GM12878 (cell line): ENCODE measurements at regions not wholly inside any gene's neighbourhood (a gene's known extent, or its start where the extent isn't known, plus 50 kb on each side); places are given as distances from the start of the nearest gene placed in this dataset.

Experiments
- ATAC-seq: fragments of 200-7000 bp; cut with Tn5 transposase; 3 replicates; pipeline ENCODE4 v1.9.1; 2020; ENCODE audit warnings: mild to moderate bottlenecking, moderate library complexity
- BruUV-seq: library from RNA; stranded (reverse); fragments of 400-500 nt; replicated peaks from 2 replicates; lab custom pipeline; 2021; lab: Mats Ljungman, UMichigan
- CTCF ChIA-PET: fragments of 300-600 bp; sonication (Branson Sonifier 250); formaldehyde crosslinking; extraction: SDS; loops from one replicate; lab custom pipeline; 2021; ENCODE audit warnings: inconsistent platforms; lab: Yijun Ruan, JAX
- POLR2A ChIA-PET: fragments of 350-600 bp; formaldehyde crosslinking; extraction: SDS; loops from one replicate; lab custom pipeline; 2021; ENCODE audit warnings: inconsistent platforms; lab: Charles Lee
- RAD21 ChIA-PET: fragments of 300-600 bp; sonication (Branson Sonifier 250); formaldehyde crosslinking; loops from one replicate; lab custom pipeline; 2023; ENCODE audit warnings: antibody characterized with exemption; ENCODE audit not compliant: unreplicated experiment; lab: Charles Lee
- SMC1A ChIA-PET: fragments of 300-600 bp; sonication (Branson Sonifier 250); formaldehyde crosslinking; loops from one replicate; lab custom pipeline; 2023; ENCODE audit not compliant: unreplicated experiment, uncharacterized antibody; lab: Charles Lee
- DNase-seq: peaks from one replicate; pipeline ENCODE4 v3.0.0-alpha.2; 2011; ENCODE audit warnings: low read depth, low spot score
- FAIRE-seq: peaks from 3 replicates; lab custom pipeline; 2011; peaks lifted over from hg19 to GRCh38; lab: Jason Lieb, UNC
- H2AFZ ChIP-seq: 2 replicates; pipeline ENCODE4 v1.6.0; 2011; ENCODE audit warnings: low read depth, low read length, control low read depth; ENCODE audit not compliant: control insufficient read depth
- H3K27ac ChIP-seq: 2 replicates; pipeline ENCODE4 v1.5.1; 2011; ENCODE audit warnings: control low read depth; ENCODE audit not compliant: control insufficient read depth, insufficient read depth
- H3K27me3 ChIP-seq, 2 experiments: replicated peaks in 1 of 2; 2 replicates each; pipeline versions ENCODE4 v1.6.0 to v1.6.1; 2011; ENCODE audit warnings: low read length in 1 of 2; ENCODE audit not compliant: control insufficient read depth in 2 of 2, insufficient read depth in 2 of 2
- H3K36me3 ChIP-seq, 2 experiments: 2 replicates each; pipeline ENCODE4 v1.5.1; 2011; ENCODE audit warnings: low read length in 1 of 2; ENCODE audit not compliant: control insufficient read depth in 2 of 2, insufficient read depth in 2 of 2
- H3K4me1 ChIP-seq: 2 replicates; pipeline ENCODE4 v1.6.1; 2011; ENCODE audit warnings: mild to moderate bottlenecking, low read length, moderate library complexity, mixed read lengths; ENCODE audit not compliant: control insufficient read depth, insufficient read depth
- H3K4me2 ChIP-seq: 2 replicates; pipeline ENCODE4 v1.6.0; 2011; ENCODE audit warnings: control low read depth; ENCODE audit not compliant: control insufficient read depth, insufficient read depth
- H3K4me3 ChIP-seq: fragments of 200-600 bp; sonication (generic); 2 replicates; pipeline ENCODE4 v1.5.1; 2016
- H3K79me2 ChIP-seq: 2 replicates; pipeline ENCODE4 v1.6.0; 2011; ENCODE audit warnings: low read length; ENCODE audit not compliant: control insufficient read depth, insufficient read depth
- H3K9ac ChIP-seq: 2 replicates; pipeline ENCODE4 v1.8.0; 2011; ENCODE audit warnings: low read length, control low read depth, mixed read lengths; ENCODE audit not compliant: control insufficient read depth, insufficient read depth
- H3K9me3 ChIP-seq: replicated peaks from 3 replicates; pipeline ENCODE4 v1.5.1; 2011; ENCODE audit warnings: mild to moderate bottlenecking, low read length; ENCODE audit not compliant: control insufficient read depth, insufficient read depth
- H4K20me1 ChIP-seq: 2 replicates; pipeline ENCODE4 v1.6.0; 2011; ENCODE audit not compliant: control insufficient read depth, insufficient read depth
- CREB1 ChIP-seq: IDR thresholded peaks from 2 replicates; pipeline ENCODE4 v1.6.1; 2012; ENCODE audit warnings: low read depth, mild to moderate bottlenecking, inconsistent platforms
- ETV6 ChIP-seq, 2 experiments: fragments of 450-650 bp in 1 of 2; IDR thresholded peaks in 1 of 2; conservative IDR thresholded peaks in 1 of 2; 2 replicates each; pipeline ENCODE4 v1.6.1; 2014; ENCODE audit warnings: antibody characterized with exemption in 1 of 2, borderline replicate concordance in 1 of 2, low read depth in 1 of 2, mild to moderate bottlenecking in 1 of 2, moderate library complexity in 1 of 2
- IKZF2 ChIP-seq, 2 experiments: fragments of 450-650 bp; IDR thresholded peaks; 2 replicates each; pipeline ENCODE4 v1.6.1; 2017; ENCODE audit warnings: mild to moderate bottlenecking in 2 of 2, moderate library complexity in 2 of 2
- KDM1A ChIP-seq: fragments of 200-600 bp; sonication (generic); IDR thresholded peaks from 2 replicates; pipeline ENCODE4 v1.6.1; 2016; ENCODE audit warnings: borderline replicate concordance
- KLF5 ChIP-seq: fragments of 450-650 bp; IDR thresholded peaks from 2 replicates; pipeline ENCODE4 v1.6.1; 2014; ENCODE audit warnings: mild to moderate bottlenecking; ENCODE audit not compliant: partially characterized antibody
- NFYA ChIP-seq: IDR thresholded peaks from 2 replicates; pipeline ENCODE4 v1.6.1; 2011; ENCODE audit warnings: low read depth, mild to moderate bottlenecking, low read length, improper control_type of control experiment, borderline replicate concordance
- NR2C2 ChIP-seq: IDR thresholded peaks from 2 replicates; pipeline ENCODE4 v1.6.1; 2011; ENCODE audit warnings: borderline replicate concordance, low read depth; ENCODE audit not compliant: control insufficient read depth, insufficient read length
- PAX5 ChIP-seq: IDR thresholded peaks from 2 replicates; pipeline ENCODE4 v1.6.1; 2011; ENCODE audit warnings: low read depth, low read length, borderline replicate concordance
- POLR2A ChIP-seq: IDR thresholded peaks from 2 replicates; pipeline ENCODE4 v1.6.1; 2011; ENCODE audit warnings: low read depth, mild to moderate bottlenecking, low read length
- REST ChIP-seq: IDR thresholded peaks from 2 replicates; pipeline ENCODE4 v1.6.1; 2012; ENCODE audit warnings: mild to moderate bottlenecking, low read depth, low read length
- RFX5 ChIP-seq: IDR thresholded peaks from 2 replicates; pipeline ENCODE4 v1.6.1; 2011; ENCODE audit warnings: low read depth, low read length, improper control_type of control experiment
- SMAD1 ChIP-seq: fragments of 450-650 bp; IDR thresholded peaks from 2 replicates; pipeline ENCODE4 v1.6.1; 2018; ENCODE audit warnings: mild to moderate bottlenecking, low read depth; ENCODE audit not compliant: partially characterized antibody
- SREBF2 ChIP-seq: IDR thresholded peaks from 2 replicates; pipeline ENCODE4 v1.6.1; 2012; ENCODE audit warnings: mild to moderate bottlenecking, low read length
- SUPT20H ChIP-seq: IDR thresholded peaks from 2 replicates; pipeline ENCODE4 v1.6.1; 2011; ENCODE audit warnings: low read depth, mild to moderate bottlenecking, low read length, moderate library complexity, borderline replicate concordance; ENCODE audit not compliant: control insufficient read depth
- TAF1 ChIP-seq: IDR thresholded peaks from 2 replicates; pipeline ENCODE4 v1.6.1; 2011; ENCODE audit warnings: mild to moderate bottlenecking, low read depth, low read length, borderline replicate concordance
- ZNF207 ChIP-seq: fragments of 450-650 bp; IDR thresholded peaks from 2 replicates; pipeline ENCODE4 v1.6.1; 2014; ENCODE audit warnings: antibody characterized with exemption, mild to moderate bottlenecking, borderline replicate concordance
- WGBS: methylation state at CpG from one replicate; pipeline ENCODE4 v1.1.6; 2016; ENCODE audit warnings: low lambda C conversion rate; ENCODE audit not compliant: insufficient replicate concordance, insufficient coverage; ENCODE audit errors: missing lambda C conversion rate; 5-methylcytosine and 5-hydroxymethylcytosine counted together
- in situ Hi-C: fragments of 300-500 bp; cut with MboI; formaldehyde crosslinking; loops from 9 replicates; pipeline ENCODE4 v1.14.3; 2018; ENCODE audit warnings: mixed read lengths
- intact Hi-C: fragments of 100-400 bp; cut with micrococcal nuclease; formaldehyde crosslinking; loops from one replicate; pipeline ENCODE4 v1.14.2; 2022; ENCODE audit not compliant: unreplicated experiment

GRCh38 chrX:117751155-117751554 lies 365.5 kb downstream of the KLHL13 start:
- Histone ChIP-seq H3K4me2 (no peak overlapping the region), H2AFZ (no peak overlapping the region), H3K9me3 (no peaks in the 10 kb centered on the region), H4K20me1 (no peaks in the 10 kb centered on the region), H3K79me2 (no peaks in the 10 kb centered on the region), H3K4me1 (no peaks in the 10 kb centered on the region), H3K36me3 (no peaks in the 10 kb centered on the region), H3K4me3 (no peak overlapping the region), H3K9ac (no peak overlapping the region), H3K27me3 (no peaks in the 10 kb centered on the region), H3K27ac (no peak overlapping the region)
- CTCF ChIA-PET = interaction anchor here (0.7 kb wide), 1 partner anchor 9 kb away, joined by 3 read pairs; no protein-coding TSS in a partner anchor
- intact Hi-C loops = no loop called here
- no peak for ATAC-seq
- 50% methylated on average over 2 of the region's 2 CpGs for WGBS
- BruUV-seq = no TSS peak
- POLR2A ChIA-PET = no interaction called here
- SMC1A ChIA-PET = no interaction called here
- no peak for FAIRE-seq
- in situ Hi-C loops = no loop called here
- no peak for DNase-seq
- no peak for TF ChIP-seq KLF5
- no peak for TF ChIP-seq NFYA
- no peak for TF ChIP-seq CREB1
- no peak for TF ChIP-seq KDM1A
- no peak for TF ChIP-seq ZNF207
- no peak for TF ChIP-seq ETV6 (conservative IDR thresholded peaks at IDR 0.05 in 1 of 2, IDR thresholded peaks at IDR 0.05 in 1 of 2; ENCODE audit: borderline replicate concordance in 1 of 2, low read depth in 1 of 2)
- TF ChIP-seq SMAD1 = no peak
- TF ChIP-seq TAF1 = no peak
- TF ChIP-seq IKZF2 (IDR thresholded peaks at IDR 0.05) = no peak
- TF ChIP-seq NR2C2 = no peak
- TF ChIP-seq RFX5 = no peak
- no peak for TF ChIP-seq PAX5
- no peak for TF ChIP-seq SUPT20H
- TF ChIP-seq REST = no peak
- TF ChIP-seq POLR2A = no peak
- TF ChIP-seq SREBF2 = no peak
- RAD21 ChIA-PET = no interaction called here
